ENCODE measurements at regions not wholly inside any gene's neighbourhood (a gene's known extent, or its start where the extent isn't known, plus 50 kb on each side); places are given as distances from the start of the nearest gene placed in this dataset.

- DNase-seq (no peak), ATAC-seq (no peak)
- intact Hi-C loops (cut with DNase I), result no loop called here
Measured at GRCh38 chr5:29984156-29984540, 1209.3 kb upstream of the CDH6 start.

DNA sequence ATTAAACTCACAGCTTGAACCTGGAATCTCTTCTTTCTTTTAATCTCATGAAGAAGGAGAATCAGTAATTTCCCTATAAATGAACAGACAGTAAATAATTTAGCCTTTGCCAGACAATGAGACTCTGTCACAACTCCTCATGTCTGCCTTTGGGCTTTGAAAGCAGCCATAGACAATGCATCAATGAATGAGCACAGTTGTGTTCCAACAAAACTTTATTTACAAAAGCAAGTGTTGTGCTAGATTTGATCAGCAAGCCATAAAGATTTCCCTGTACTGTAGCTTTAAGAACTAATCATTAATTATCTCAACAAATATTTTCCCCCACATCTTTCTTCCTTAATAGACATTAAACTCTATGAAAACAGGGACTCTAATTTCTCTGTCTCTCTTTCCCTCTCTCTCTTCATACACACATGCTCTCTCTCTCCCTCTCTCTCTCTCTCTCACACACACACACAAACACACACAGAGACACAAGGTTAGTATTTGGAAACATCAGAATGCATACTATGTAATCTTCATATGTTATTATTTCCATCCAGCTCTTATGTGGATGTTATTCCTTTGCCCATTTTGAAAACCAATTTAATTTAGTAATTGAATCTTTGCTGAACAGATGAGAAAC lies 1209.8 kb upstream of the CDH6 start:
- ATAC-seq (no peak), DNase-seq (no peak)
- intact Hi-C loops (cut with DNase I), result no loop called here

DNA sequence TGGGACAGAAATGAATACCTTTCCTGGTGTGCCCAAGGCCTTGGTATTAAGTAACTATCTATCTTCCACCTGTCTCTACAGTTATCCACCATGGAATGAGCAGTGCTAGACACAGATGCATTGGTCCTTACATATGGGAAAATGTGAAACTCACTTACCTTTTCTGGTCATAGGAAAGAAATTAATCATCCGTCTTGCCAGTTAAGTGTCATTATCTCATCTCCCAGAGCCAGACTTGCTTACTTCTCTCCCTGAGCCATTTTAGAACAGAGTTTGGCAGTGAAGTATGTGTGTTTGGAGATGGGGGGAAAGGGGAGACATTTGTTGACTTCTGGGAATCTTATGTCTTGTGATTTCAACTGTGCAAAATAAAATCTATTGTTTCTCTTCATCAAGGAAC lies 1211.0 kb upstream of the CDH6 start:
- no peak for ATAC-seq
- no peak for DNase-seq
- intact Hi-C loops (cut with DNase I), result no loop called here

DNA sequence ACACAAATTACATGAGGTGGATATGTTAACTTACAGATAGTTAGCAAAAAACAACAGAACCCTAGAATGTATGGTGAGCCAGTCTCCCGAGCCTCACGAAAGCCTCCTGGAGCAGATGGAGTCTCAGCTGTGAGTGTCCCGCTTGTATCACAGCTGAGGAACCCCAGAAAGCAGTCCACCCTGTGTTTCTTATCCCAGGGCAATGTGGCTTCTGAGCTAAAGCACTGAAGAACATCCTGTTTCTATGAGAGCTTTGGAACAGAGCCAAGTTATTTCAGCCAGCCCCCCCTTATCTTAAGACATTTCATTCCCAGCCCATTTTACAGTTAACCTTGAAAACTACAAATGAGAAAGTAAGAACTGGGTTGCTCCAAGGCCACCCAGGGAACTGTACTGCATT lies 1220.9 kb upstream of the CDH6 start:
- intact Hi-C loops (cut with DNase I), result no loop called here
- ATAC-seq, result no peak
- no peak for DNase-seq

DNA sequence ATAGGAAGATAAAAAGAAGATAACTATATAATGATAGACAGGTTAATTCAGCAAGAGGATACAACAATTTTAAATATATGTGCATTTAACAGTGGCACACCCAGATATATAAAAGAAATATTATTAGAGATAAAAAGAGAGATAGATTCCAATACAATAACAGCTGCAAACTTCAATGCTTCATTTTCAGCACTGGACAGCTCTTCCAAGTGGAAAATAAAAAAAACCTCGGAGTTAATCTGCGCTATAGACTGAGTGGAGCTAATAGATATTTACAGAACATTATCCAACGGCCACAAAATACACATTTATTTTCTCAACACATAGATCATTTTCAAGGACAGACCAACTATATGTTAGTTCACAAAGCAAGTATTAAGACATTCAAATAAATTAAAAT lies 1229.5 kb upstream of the CDH6 start:
- intact Hi-C loops (cut with DNase I), result no loop called here
- ATAC-seq (no peak), DNase-seq (no peak)

DNA sequence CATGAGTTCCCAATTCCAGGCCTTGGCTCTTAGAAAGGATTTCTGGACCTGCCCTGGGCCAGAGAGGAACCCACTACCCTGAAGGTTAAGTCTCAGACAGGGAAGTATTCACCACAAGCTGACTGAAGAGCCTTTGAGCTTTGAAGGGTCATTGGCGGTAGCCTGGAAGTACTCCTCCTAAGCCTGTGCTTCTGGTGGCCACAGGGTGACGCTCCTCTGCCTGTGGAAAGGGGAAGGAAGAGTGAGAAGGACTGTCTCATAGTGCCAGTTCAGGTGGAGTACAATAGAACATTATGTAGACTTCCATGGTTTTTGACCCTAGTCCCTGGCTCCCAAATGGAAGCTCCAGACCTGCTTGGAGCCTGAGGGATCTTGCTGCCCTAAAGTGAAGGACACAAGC lies 1233.2 kb upstream of the CDH6 start:
- ATAC-seq (no peak), DNase-seq (no peak)
- intact Hi-C loops (cut with DNase I), result no loop called here

GRCh38 chr5:29950416-29951145 lies 1242.9 kb upstream of the CDH6 start:
- no peak for ATAC-seq
- DNase-seq, result no peak
- intact Hi-C loops (cut with DNase I), result no loop called here

DNA sequence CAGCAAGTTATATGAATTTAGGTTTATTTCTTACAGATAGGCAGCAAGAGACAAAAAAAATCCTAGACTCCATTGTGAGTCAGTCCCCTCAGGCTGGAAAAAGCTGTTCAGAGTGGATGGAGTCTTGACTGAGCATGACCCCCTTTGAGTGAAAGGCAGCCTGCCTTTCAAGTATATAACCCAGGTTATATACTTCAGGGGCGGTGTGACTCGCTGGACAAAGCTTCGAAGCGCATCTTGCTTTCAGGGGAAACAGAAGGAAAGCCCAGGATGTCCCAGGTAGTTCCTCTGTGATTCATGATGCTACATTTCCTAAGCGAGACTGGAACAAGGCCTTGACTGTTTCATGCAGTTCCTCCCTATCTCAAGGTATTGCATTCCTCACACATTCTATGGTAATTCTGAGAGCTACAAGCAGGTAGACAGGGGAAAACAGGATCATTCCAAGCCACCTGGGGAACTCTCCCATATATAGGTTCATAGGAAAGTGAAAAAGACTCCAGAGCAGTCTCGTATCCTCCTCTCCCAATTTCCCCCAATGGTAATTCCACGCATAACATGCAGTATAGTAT lies 1244.1 kb upstream of the CDH6 start:
- intact Hi-C loops (cut with DNase I), result no loop called here
- no peak for DNase-seq
- ATAC-seq, result no peak

GRCh38 chr5:29944327-29944726 lies 1249.2 kb upstream of the CDH6 start:
- no peak for ATAC-seq
- intact Hi-C loops (cut with DNase I), result no loop called here
- DNase-seq, result no peak

DNA sequence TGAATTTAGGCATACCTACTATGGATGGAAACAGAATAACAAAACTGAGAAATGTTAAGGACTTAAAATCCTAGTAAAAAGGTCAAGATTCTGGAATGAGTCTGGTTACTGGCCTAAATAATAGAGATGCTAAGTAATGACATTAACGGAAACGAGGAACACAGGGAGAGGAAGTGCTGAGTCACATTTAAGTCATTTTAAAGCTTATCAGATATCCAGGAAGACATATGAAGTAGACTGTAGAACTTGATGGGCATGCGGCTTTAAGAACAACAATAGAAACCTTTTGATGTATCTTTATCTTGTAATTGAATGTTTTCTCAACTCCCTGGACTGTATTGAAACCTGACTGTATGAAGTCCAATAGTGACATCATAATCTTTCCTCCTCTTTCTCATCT lies 1251.4 kb upstream of the CDH6 start:
- ATAC-seq (no peak), DNase-seq (no peak)
- intact Hi-C loops (cut with DNase I), result no loop called here

- ATAC-seq (no peak), DNase-seq (no peak)
- intact Hi-C loops (cut with DNase I), result no loop called here
Measured at GRCh38 chr5:29939988-29940387, 1253.5 kb upstream of the CDH6 start.

- ATAC-seq, result no peak
- no peak for DNase-seq
- intact Hi-C loops (cut with DNase I), result no loop called here
Measured at GRCh38 chr5:29935371-29935770, 1258.1 kb upstream of the CDH6 start.

DNA sequence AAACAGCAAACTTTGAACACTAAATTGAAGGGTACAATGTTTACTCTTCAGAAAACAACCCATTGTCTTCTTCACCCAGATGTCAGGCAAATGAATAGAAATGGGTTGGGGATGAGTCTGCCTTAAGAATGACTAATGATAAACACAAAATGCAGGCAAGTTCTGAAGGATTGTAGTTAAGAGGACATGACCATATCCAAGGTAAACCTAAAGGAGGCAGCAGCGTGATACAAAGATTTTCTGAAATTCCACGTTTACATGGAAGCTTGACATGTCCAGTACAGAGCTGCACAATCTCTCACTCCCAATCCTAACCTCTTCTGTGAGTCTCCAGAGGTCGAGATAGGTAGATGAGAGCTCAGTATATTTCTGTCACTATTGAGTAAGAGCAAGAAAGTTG lies 1263.2 kb upstream of the CDH6 start:
- ATAC-seq, result no peak

DNA sequence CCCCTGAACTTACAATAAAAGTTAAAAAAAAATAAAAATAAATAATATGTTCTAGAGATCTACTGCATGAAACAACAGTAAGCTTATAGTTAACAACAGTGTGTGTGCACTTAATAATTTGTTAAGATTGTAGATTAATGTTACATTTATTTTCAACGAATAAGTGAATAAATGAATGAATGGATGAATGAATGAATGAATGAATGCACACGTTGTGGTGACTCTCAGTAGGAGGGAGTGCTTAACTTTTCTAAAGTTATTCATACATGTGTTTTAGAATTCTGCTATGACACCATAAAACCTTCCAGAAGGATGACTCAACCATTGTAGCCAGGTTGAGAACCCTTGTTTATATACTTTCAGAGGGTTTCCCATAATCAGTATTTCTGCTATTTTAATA lies 1269.4 kb upstream of the CDH6 start:
- DNase-seq, result no peak
- intact Hi-C loops (cut with DNase I), result no loop called here
- ATAC-seq, result no peak

More for the DNA sequence above, 1263.2 kb upstream of the CDH6 start:
- DNase-seq, result no peak
- intact Hi-C loops (cut with DNase I), result no loop called here

GRCh38 chr5:29905626-29906353 lies 1287.7 kb upstream of the CDH6 start:
- ATAC-seq, result no peak
- no peak for DNase-seq
- intact Hi-C loops (cut with DNase I), result no loop called here

DNA sequence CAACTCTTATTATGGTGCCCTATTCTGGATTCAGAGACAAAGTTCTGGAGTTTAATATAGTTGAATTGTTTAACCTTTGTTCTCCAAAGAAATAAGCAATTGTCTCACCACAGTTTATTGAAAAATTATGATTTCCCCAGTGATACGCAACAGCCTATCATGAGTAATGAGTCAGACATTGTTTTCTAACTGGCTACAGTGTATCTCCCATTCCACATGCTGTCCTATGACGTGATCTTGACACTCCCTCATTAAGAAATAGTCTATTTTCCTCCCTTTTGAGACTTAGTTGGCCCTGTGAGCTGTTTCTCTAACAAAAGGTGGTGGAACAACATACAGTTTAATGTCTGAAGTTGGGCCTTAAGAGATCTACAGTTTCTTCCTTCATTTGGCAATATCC lies 1290.6 kb upstream of the CDH6 start:
- DNase-seq, result no peak
- intact Hi-C loops (cut with DNase I), result no loop called here
- ATAC-seq, result no peak

DNA sequence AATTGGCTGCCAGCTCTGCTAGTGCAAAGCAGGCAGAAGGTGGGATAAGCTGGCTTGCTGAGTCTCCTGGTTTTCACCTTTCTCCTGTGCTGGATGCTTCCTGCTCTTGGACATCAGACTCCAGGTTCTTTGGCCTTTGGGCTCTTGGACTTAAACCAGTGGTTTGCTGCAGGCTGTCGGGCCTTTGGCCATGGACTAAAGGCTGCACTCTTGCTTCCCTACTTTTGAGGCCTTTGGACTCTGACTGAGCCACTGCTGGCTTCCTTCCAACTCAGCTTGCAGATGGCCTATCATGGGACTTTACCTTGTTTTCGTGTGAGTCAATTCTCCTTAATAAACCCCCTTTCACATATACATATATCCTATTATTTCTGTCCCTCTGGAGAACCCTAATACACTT lies 1293.9 kb upstream of the CDH6 start:
- no peak for ATAC-seq
- intact Hi-C loops (cut with DNase I), result no loop called here
- DNase-seq, result no peak

GRCh38 chr5:29897916-29898315 lies 1295.6 kb upstream of the CDH6 start:
- DNase-seq, result no peak
- no peak for ATAC-seq
- intact Hi-C loops (cut with DNase I), result no loop called here

DNA sequence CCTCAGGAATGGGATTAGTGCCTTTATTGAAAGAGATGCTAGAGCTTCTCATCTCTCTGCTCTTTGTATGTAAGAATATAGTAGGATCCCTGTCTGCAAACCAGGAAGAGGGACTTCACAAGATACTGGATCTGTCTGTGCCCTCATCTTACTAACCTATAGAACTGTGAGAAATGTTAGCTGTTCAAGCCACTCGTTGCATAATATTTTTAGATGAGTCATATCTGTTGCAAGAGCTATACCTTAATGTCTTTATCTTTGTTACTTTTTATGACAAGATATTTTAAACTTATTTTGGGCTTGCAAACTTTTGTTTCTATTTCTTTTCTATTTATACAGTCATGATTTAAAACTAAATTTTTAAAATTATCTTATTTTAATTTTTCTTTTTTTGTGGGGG lies 1296.8 kb upstream of the CDH6 start:
- intact Hi-C loops (cut with DNase I), result no loop called here
- ATAC-seq, result no peak
- no peak for DNase-seq

DNA sequence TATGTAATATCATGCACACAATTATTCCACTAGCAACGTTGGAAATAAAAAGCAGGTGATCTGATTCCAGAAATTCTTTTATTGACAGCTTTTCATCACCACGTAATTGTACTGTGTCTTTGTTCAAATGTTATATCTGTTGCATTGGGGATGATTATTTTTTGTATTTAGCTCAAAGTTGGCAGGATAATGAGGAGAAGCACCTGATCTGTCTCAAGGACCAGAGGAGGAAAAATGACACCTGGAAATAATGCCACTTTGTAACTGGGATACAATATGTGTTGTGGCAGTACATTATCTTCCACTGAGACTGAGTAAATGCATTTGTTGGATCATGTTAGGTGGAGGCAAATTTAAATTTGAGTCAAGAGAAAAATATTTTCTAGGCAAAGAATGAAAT lies 1298.8 kb upstream of the CDH6 start:
- no peak for ATAC-seq
- intact Hi-C loops (cut with DNase I), result no loop called here
- no peak for DNase-seq

- intact Hi-C loops (cut with DNase I), result no loop called here
- DNase-seq (no peak), ATAC-seq (no peak)
Measured at GRCh38 chr5:29889051-29889450, 1304.4 kb upstream of the CDH6 start.

All from left cardiac atrium (tissue), 4 donors.